H1 (cell line): ENCODE measurements at regions not wholly inside any gene's neighbourhood (a gene's known extent, or its start where the extent isn't known, plus 50 kb on each side); places are given as distances from the start of the nearest gene placed in this dataset.

Source experiments
- CTBP2 ChIP-seq: IDR thresholded peaks from 2 replicates; pipeline ENCODE4 v1.7.0; 2011; ENCODE audit warnings: borderline replicate concordance, mild to moderate bottlenecking, moderate library complexity, mixed read lengths, low read length; ENCODE audit not compliant: insufficient read depth, insufficient read length
- MAFK ChIP-seq: IDR thresholded peaks from 2 replicates; pipeline ENCODE4 v1.6.1; 2012; ENCODE audit warnings: low read depth, mild to moderate bottlenecking, improper control_type of control experiment, low read length

- no peak for TF ChIP-seq CTBP2
- no peak for TF ChIP-seq MAFK
These were observed 142.0 kb upstream of the TOPAZ1 start (continued) for GRCh38 chr3:44099566-44100297.
